Transverse colon (tissue), 3 donors: ENCODE measurements at regions not wholly inside any gene's neighbourhood (a gene's known extent, or its start where the extent isn't known, plus 50 kb on each side); places are given as distances from the start of the nearest gene placed in this dataset.

Experiments used
- POLR2A ChIP-seq: fragments of 450-650 bp; IDR thresholded peaks from one replicate; pipeline ENCODE4 v1.6.1; 2016; ENCODE audit warnings: antibody characterized with exemption, mild to moderate bottlenecking, moderate library complexity
- TF ChIP-seq, protein P1 (sequence below), 5 experiments: fragments of 200-600 bp in 3 of 5; fragments of 450-650 bp in 2 of 5; sonication (generic) in 3 of 5; IDR thresholded peaks; 1 replicate in 2 of 5; 2 replicates in 3 of 5; pipeline ENCODE4 v1.5.1; 2016 to 2017; ENCODE audit warnings: antibody characterized with exemption in 5 of 5, inconsistent platforms in 3 of 5, mild to moderate bottlenecking in 2 of 5, moderate library complexity in 1 of 5

DNA sequence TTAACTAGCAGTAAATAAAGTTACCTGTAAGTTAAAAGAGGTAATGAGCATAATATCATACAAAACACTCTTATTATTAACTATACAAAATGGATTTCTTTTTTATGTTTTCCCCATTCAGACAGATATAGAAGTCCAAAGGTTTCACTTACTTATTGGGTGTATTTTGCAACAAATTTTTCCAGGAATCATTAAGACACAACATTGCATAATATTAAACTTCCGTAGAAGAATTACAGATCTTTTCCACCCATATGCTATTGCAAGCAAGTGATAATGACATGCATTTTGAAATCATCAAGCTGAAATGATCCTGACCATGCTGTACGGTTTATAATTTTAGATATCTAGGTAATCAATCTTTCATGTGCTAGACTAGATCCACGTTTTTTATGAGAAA, 957.0 kb downstream of the NCAM2 start:
- TF ChIP-seq, protein P1, sequence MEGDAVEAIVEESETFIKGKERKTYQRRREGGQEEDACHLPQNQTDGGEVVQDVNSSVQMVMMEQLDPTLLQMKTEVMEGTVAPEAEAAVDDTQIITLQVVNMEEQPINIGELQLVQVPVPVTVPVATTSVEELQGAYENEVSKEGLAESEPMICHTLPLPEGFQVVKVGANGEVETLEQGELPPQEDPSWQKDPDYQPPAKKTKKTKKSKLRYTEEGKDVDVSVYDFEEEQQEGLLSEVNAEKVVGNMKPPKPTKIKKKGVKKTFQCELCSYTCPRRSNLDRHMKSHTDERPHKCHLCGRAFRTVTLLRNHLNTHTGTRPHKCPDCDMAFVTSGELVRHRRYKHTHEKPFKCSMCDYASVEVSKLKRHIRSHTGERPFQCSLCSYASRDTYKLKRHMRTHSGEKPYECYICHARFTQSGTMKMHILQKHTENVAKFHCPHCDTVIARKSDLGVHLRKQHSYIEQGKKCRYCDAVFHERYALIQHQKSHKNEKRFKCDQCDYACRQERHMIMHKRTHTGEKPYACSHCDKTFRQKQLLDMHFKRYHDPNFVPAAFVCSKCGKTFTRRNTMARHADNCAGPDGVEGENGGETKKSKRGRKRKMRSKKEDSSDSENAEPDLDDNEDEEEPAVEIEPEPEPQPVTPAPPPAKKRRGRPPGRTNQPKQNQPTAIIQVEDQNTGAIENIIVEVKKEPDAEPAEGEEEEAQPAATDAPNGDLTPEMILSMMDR (IDR thresholded peaks at IDR 0.05): no peak
- TF ChIP-seq POLR2A: no peak
